Nucleus accumbens (tissue), 56 donors: ENCODE measurements at regions not wholly inside any gene's neighbourhood (a gene's known extent, or its start where the extent isn't known, plus 50 kb on each side); places are given as distances from the start of the nearest gene placed in this dataset.

Experiments used
- DNase-seq, 56 donors: peaks; one replicate each; lab custom pipeline; 2025; lab: John Stamatoyannopoulos, UW

DNA sequence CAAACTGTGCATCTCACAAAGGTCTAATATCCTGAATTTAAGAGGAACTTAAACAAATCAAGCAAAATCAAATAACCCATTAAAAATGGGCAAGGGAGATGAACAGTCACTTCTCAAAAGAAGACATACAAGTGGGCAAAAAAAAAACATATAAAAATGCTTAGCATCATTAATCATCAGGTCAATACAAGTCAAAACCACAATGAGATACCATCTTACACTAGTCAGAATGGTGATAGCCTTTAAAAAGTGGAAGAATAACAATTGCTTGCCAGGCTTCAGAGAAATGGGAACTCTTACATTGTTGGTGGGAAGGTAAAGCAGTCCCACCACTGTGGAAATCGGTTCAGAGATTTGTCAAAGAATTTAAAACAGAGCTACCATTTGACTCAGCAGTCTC lies 646.7 kb upstream of the PTCHD4 start:
- no peak for DNase-seq

DNA sequence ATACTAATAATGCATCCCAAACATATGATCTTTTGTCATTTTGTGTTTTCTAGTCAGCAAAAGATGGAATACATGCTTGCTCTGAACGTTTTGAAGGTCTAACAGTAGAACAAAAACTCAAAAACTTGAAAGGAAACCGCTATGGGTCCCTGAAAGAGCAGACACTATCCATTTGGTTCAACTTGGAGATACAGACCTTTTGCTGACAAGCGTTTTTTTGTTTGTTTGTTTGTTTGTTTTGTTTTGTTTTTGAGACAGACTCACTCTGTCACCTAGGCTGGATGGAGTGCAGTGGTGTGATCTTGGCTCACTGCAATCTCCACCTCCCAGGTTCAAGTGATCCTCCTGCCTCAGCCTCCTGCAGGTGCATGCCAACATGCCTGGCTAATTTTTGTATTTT lies 644.3 kb upstream of the PTCHD4 start:
- DNase-seq = no peak

DNA sequence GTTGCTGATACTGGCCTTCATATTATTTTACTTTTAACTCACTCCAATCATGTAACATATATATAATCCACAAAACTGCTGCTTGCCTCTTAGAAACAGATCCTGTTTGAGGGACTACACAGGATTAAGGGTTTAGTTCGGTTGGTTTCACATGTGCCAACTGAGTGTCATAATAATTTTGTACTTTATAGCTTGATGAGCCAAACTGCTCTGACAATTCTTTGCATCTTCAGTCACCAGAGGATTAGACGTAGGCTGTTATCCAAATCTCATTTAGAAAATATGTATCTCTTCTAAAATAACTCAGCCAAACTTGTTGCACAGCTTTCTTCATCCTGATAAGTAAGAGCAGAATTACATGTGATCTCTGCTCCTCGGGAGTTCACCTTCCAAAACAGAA lies 643.6 kb upstream of the PTCHD4 start:
- DNase-seq = no peak

DNA sequence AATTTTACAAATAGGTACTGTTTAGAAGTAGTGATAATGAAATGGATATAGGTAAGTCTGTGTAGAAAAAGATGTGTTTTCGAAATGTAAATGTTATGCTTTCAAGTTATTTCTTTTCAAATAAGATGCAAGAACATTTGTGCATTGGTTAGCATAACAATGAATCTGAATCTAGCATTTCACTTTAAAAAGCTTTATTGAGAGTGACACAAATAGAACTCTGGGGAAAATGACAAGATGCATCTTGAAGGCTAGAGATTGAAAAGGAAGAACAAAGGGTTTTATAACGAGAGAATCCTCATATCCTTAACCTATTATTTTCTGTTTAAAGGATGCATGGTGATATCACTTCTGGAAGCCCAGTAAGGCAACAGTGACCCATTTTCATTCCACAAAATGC lies 639.9 kb upstream of the PTCHD4 start:
- no peak for DNase-seq

GRCh38 chr6:48747471-48747870 lies 636.5 kb upstream of the PTCHD4 start:
- DNase-seq = no peak

DNA sequence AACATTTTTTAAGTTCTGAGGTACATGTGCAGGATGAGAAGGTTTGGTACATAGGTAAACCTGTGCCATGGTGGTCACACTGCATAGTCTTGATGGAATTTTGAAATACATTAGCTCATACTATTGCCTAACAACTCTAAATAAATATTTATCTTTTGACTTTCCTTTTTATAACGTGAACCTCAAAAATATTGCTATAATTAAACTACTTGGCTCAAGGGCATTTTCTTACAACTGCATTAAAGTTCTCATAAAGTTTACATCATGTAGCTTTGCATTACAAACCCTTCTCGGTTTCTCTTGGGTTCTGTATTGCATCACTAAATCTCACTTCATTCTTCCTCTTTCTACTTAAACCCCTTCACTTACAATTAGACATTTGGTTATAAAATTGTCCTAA lies 636.0 kb upstream of the PTCHD4 start:
- DNase-seq = no peak

DNA sequence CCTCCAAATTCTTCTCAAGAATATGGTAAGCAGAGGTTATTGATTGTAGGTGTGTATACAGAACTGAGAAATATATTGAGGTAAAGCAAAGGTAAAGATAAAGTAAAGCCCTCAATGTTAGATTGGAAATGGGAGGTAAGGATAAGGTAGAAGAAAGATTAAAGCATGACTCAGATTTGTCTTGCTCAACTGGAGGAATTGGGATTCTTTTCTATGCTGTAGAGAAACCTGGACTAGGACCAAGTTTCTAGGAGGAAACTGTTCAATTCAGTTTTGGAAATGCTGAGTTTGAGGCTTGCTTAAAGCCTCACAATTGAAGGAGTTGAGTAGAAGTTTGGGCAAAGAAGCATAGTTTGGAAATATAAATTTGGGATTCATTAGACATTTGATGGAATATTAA lies 634.0 kb upstream of the PTCHD4 start:
- no peak for DNase-seq

GRCh38 chr6:48743738-48744137 lies 632.7 kb upstream of the PTCHD4 start:
- no peak for DNase-seq

- DNase-seq = no peak
These were observed 625.7 kb upstream of the PTCHD4 start for GRCh38 chr6:48736501-48737206.

GRCh38 chr6:48735846-48736245 lies 624.8 kb upstream of the PTCHD4 start:
- DNase-seq = no peak

DNA sequence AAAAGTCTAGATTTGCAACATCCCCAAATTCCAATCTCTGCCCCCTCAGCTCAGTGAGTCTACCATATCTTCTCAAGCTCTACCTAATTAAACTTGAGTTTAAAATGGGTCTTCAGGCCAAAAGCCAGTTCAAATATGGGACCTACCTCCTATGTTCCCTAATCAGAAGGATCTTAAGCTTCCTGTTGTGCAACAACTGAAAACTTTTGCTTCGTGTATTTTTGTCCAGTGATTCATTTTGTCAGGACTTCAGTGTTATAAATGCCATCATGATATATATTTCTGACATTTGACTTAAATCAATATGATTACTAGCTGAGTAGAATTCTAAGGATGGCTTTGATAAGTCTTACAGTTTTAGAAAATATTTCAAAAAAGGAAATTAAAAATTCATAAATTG lies 622.6 kb upstream of the PTCHD4 start:
- DNase-seq = no peak

DNA sequence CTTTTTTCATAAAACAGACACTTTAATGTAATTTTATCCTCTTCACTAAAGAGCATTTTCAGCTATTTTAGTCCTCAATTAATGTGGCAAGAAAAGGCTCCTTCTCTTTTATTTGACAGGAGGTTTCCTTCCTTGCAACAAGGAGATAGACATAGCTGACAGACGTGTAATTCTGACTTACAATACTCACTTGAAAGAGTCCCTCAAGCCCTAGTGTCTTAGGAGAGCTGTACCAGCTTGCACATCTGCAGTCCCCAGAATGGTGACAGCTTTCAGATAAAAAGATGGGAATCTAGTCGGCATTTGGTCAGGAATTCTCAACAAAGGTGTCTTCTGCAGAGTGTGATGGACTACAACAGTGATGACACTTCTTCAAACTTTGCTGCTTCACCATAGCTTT lies 603.7 kb upstream of the PTCHD4 start:
- no peak for DNase-seq

DNA sequence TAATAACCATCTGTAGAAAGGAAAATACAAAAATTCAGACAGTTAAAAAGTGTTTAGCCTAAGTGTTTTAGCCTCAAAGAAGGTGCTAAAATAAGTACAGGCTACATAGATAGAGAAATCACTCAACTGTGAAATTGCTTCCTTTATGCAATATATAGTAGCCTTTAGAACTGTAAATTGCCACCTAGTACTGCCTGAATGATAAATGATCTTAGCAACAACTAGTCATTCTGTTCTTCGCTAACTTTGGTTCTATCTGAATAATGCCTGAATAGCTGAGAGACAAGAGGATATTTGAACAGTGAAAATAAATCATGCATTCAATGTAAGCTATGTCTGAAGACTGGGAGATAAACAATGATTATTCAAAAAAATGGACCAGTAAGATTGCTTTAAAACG lies 603.3 kb upstream of the PTCHD4 start:
- no peak for DNase-seq

- DNase-seq = no peak
These were observed 602.6 kb upstream of the PTCHD4 start for GRCh38 chr6:48713612-48714011.

GRCh38 chr6:48706310-48706709 lies 595.3 kb upstream of the PTCHD4 start:
- no peak for DNase-seq

DNA sequence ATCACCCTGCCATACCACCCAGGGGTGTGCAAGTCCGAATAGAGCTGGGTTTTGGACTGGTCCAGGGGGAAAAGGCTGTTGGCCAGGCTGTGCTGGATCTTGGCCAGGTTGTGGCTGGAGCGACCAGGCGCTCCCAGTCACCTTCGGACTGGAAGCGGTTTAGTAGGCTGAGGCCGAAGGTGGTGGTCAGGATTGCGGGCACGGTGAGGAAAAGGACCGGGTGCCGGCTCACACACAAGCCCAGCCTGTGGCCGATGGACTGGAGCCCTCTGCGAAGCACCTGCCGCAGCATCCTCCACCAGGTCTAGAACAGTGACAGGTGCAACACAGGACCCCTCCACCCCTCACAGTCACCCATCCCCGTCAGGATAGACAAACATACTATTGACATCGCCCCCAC lies 590.6 kb upstream of the PTCHD4 start:
- no peak for DNase-seq

- DNase-seq = no peak
These were observed 584.9 kb upstream of the PTCHD4 start for GRCh38 chr6:48695872-48696271.

GRCh38 chr6:48691420-48691819 lies 580.4 kb upstream of the PTCHD4 start:
- no peak for DNase-seq

- no peak for DNase-seq
These were observed 578.5 kb upstream of the PTCHD4 start for GRCh38 chr6:48689498-48689897.

GRCh38 chr6:48678390-48678789 lies 567.4 kb upstream of the PTCHD4 start:
- no peak for DNase-seq

- no peak for DNase-seq
These were observed 560.5 kb upstream of the PTCHD4 start for GRCh38 chr6:48671505-48671904.

GRCh38 chr6:48670546-48670945 lies 559.5 kb upstream of the PTCHD4 start:
- DNase-seq = no peak

GRCh38 chr6:48667797-48668196 lies 556.8 kb upstream of the PTCHD4 start:
- DNase-seq = no peak
